KMS-11 (cell line): ENCODE measurements at regions not wholly inside any gene's neighbourhood (a gene's known extent, or its start where the extent isn't known, plus 50 kb on each side); places are given as distances from the start of the nearest gene placed in this dataset.

Source experiments
- H2AFZ ChIP-seq: fragments of 200-600 bp; sonication (generic); 2 replicates; pipeline ENCODE4 v1.6.1; 2016; ENCODE audit warnings: antibody characterized with exemption, mixed run types, low read depth
- H3K27ac ChIP-seq: fragments of 200-600 bp; sonication (generic); 2 replicates; pipeline ENCODE4 v1.6.1; 2016; ENCODE audit warnings: mild to moderate bottlenecking, mixed run types
- H3K27me3 ChIP-seq: fragments of 200-600 bp; sonication (generic); 2 replicates; pipeline ENCODE4 v1.6.1; 2017; ENCODE audit warnings: mild to moderate bottlenecking, low read depth, mixed run types, moderate library complexity; ENCODE audit not compliant: insufficient read depth
- H3K36me3 ChIP-seq: fragments of 200-600 bp; sonication (generic); 2 replicates; pipeline ENCODE4 v1.6.1; 2017; ENCODE audit warnings: mild to moderate bottlenecking, mixed run types; ENCODE audit not compliant: insufficient read depth
- H3K4me1 ChIP-seq: fragments of 200-600 bp; sonication (generic); 2 replicates; pipeline ENCODE4 v1.6.1; 2016; ENCODE audit warnings: mild to moderate bottlenecking, low read depth, mixed run types; ENCODE audit not compliant: poor library complexity, severe bottlenecking
- H3K4me2 ChIP-seq: fragments of 200-600 bp; sonication (generic); 2 replicates; pipeline ENCODE4 v1.7.0; 2016; ENCODE audit warnings: mild to moderate bottlenecking, mixed run types
- H3K4me3 ChIP-seq: fragments of 200-600 bp; sonication (generic); IDR thresholded peaks from 2 replicates; pipeline ENCODE4 v1.6.1; 2017; ENCODE audit warnings: low read depth, low read length, mixed read lengths; ENCODE audit not compliant: insufficient read depth
- H3K79me2 ChIP-seq: fragments of 200-600 bp; sonication (generic); 2 replicates; pipeline ENCODE4 v1.6.1; 2016; ENCODE audit warnings: low read depth, mixed run types; ENCODE audit not compliant: insufficient read depth
- H3K9ac ChIP-seq: fragments of 200-600 bp; sonication (generic); 2 replicates; pipeline ENCODE4 v1.6.1; 2016; ENCODE audit warnings: mild to moderate bottlenecking, mixed run types
- H4K20me1 ChIP-seq: fragments of 200-600 bp; sonication (generic); 2 replicates; pipeline ENCODE4 v1.6.1; 2016; ENCODE audit warnings: mild to moderate bottlenecking, mixed run types; ENCODE audit not compliant: insufficient read depth
- TF ChIP-seq, protein P1 (sequence below): fragments of 200-600 bp; sonication (generic); conservative IDR thresholded peaks from 2 replicates; pipeline ENCODE4 v1.6.1; 2017; ENCODE audit warnings: low read depth, mild to moderate bottlenecking, antibody characterized with exemption, low read length, moderate library complexity, mixed read lengths

GRCh38 chr11:98431463-98432359 is 589.0 kb upstream of the CNTN5 start:
- Histone ChIP-seq H3K4me2 (no peak overlapping the region), H3K9ac (no peak overlapping the region), H3K79me2 (no peaks in the 10 kb centered on the region), H3K27ac (no peak overlapping the region), H4K20me1 (no peaks in the 10 kb centered on the region), H2AFZ (no peak overlapping the region), H3K36me3 (no peaks in the 10 kb centered on the region), H3K27me3 (no peaks in the 10 kb centered on the region), H3K4me3 (no peak overlapping the region), H3K4me1 (no peaks in the 10 kb centered on the region)
- TF ChIP-seq, protein P1, sequence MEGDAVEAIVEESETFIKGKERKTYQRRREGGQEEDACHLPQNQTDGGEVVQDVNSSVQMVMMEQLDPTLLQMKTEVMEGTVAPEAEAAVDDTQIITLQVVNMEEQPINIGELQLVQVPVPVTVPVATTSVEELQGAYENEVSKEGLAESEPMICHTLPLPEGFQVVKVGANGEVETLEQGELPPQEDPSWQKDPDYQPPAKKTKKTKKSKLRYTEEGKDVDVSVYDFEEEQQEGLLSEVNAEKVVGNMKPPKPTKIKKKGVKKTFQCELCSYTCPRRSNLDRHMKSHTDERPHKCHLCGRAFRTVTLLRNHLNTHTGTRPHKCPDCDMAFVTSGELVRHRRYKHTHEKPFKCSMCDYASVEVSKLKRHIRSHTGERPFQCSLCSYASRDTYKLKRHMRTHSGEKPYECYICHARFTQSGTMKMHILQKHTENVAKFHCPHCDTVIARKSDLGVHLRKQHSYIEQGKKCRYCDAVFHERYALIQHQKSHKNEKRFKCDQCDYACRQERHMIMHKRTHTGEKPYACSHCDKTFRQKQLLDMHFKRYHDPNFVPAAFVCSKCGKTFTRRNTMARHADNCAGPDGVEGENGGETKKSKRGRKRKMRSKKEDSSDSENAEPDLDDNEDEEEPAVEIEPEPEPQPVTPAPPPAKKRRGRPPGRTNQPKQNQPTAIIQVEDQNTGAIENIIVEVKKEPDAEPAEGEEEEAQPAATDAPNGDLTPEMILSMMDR, result no peak

- TF ChIP-seq, protein P1, result no peak
- H3K27me3 ChIP-seq, result no peaks in the 10 kb centered on the region
- no peaks in the 10 kb centered on the region for H3K79me2 ChIP-seq
- H3K9ac ChIP-seq, result no peak overlapping the region
- H3K4me2 ChIP-seq, result no peak overlapping the region
- no peaks in the 10 kb centered on the region for H3K36me3 ChIP-seq
- no peaks in the 10 kb centered on the region for H4K20me1 ChIP-seq
- H3K27ac ChIP-seq, result no peak overlapping the region
- H2AFZ ChIP-seq, result no peak overlapping the region
- no peak overlapping the region for H3K4me3 ChIP-seq
- H3K4me1 ChIP-seq, result no peaks in the 10 kb centered on the region
Observed at GRCh38 chr11:98434296-98434695, 586.5 kb upstream of the CNTN5 start.

DNA sequence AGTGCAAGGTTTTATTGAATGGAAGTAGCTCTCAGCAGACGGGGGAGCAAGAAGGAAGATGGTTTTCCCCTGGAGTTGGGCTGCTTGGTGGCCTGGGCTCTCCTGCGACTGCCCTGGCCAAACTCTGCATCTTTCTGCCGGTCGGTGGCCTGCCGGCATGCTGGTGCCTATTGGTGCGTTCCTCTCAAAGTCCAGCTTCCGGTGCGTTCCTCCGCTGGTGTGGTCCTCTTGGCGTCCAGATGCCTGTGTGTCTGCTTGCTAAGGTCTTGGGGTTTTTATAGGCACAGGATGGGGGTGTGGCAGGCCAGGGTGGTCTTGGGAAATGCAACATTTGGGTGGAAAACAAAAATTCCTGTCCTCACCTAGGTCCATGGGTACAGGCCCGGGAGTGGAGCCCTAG is 567.4 kb upstream of the CNTN5 start:
- H3K4me1 ChIP-seq, result no peaks in the 10 kb centered on the region
- H3K4me2 ChIP-seq, result no peak overlapping the region
- no peaks in the 10 kb centered on the region for H3K79me2 ChIP-seq
- H3K27ac ChIP-seq, result no peak overlapping the region
- no peaks in the 10 kb centered on the region for H4K20me1 ChIP-seq
- H2AFZ ChIP-seq, result no peak overlapping the region
- H3K27me3 ChIP-seq, result no peaks in the 10 kb centered on the region
- TF ChIP-seq, protein P1, result no peak
- H3K9ac ChIP-seq, result no peak overlapping the region
- H3K36me3 ChIP-seq, result no peaks in the 10 kb centered on the region
- H3K4me3 ChIP-seq, result no peak overlapping the region

DNA sequence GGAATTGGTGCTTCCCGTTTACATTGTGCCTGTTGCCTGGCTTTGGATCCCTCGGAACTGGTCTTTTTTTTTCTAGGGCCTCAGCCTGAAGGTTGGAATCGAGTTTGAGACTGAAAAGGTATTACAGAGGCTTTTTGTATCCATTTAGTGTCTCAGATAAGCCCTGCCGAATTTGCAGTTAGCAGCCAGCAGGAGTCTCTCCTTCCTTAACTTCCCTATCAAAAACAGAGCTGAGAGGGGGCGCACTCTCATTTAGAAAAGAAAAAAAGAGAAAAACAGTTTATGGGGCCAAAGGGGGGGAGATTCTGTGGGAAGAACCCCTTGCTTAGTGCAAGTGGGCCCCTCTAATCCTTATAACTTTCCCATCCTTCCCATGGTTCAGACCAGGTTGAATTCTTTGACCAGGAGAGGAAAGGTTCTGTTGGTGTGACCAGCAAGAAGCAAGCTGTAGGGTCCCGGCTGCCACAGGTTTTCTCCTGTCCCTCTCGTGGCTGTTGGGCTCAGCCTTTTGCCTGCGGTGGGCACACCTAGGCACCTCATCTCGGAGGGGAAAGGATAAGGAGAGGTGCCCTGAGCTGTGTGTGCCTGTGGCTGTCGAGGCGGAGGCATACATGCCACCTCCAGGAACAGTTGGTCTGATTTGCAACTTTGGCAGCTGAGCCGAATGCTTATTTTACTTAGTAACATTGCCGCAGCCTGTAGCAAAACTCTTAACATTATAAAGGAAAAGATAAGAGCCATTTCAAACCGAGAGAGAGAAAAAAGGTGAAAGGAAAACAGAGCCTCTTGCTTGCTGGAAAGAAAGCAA is 565.0 kb upstream of the CNTN5 start:
- Histone ChIP-seq H3K27me3 (no peaks in the 10 kb centered on the region), H3K9ac (no peak overlapping the region), H3K79me2 (no peaks in the 10 kb centered on the region), H3K4me1 (no peaks in the 10 kb centered on the region), H3K4me2 (no peak overlapping the region), H3K4me3 (no peak overlapping the region), H4K20me1 (no peaks in the 10 kb centered on the region), H2AFZ (no peak overlapping the region), H3K36me3 (no peaks in the 10 kb centered on the region), H3K27ac (no peak overlapping the region)
- TF ChIP-seq, protein P1, result no peak
